ENCODE measurements at regions not wholly inside any gene's neighbourhood (a gene's known extent, or its start where the extent isn't known, plus 50 kb on each side); places are given as distances from the start of the nearest gene placed in this dataset.

- TF ChIP-seq, protein P1, sequence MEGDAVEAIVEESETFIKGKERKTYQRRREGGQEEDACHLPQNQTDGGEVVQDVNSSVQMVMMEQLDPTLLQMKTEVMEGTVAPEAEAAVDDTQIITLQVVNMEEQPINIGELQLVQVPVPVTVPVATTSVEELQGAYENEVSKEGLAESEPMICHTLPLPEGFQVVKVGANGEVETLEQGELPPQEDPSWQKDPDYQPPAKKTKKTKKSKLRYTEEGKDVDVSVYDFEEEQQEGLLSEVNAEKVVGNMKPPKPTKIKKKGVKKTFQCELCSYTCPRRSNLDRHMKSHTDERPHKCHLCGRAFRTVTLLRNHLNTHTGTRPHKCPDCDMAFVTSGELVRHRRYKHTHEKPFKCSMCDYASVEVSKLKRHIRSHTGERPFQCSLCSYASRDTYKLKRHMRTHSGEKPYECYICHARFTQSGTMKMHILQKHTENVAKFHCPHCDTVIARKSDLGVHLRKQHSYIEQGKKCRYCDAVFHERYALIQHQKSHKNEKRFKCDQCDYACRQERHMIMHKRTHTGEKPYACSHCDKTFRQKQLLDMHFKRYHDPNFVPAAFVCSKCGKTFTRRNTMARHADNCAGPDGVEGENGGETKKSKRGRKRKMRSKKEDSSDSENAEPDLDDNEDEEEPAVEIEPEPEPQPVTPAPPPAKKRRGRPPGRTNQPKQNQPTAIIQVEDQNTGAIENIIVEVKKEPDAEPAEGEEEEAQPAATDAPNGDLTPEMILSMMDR (IDR thresholded peaks at IDR 0.05; ENCODE audit: low read depth, low read length, poor library complexity, severe bottlenecking), result no peak
- no peak for TF ChIP-seq EZH2phosphoT487 (IDR thresholded peaks at IDR 0.05; ENCODE audit: borderline replicate concordance, low read length)
Measured at GRCh38 chr17:63032142-63032541, 66.1 kb downstream of the TANC2 start.
